ENCODE measurements at regions not wholly inside any gene's neighbourhood (a gene's known extent, or its start where the extent isn't known, plus 50 kb on each side); places are given as distances from the start of the nearest gene placed in this dataset.

GRCh38 chr11:113615773-113616172, 90.3 kb downstream of the TMPRSS5 start:
- no peak overlapping the region for H3K4me2 ChIP-seq (ENCODE audit: extremely low read depth, insufficient read depth, low read length)
- no peak overlapping the region for H3K9ac ChIP-seq (ENCODE audit: insufficient read depth, low read length)
- no peaks in the 10 kb centered on the region for H3K27me3 ChIP-seq (ENCODE audit: control insufficient read depth, insufficient read depth, low read length)
- H4K20me1 ChIP-seq (ENCODE audit: control insufficient read depth, extremely low read depth, insufficient read depth, low read length): no peaks in the 10 kb centered on the region
- no peaks in the 10 kb centered on the region for H3K9me3 ChIP-seq (ENCODE audit: control insufficient read depth, insufficient read depth, low read depth, low read length)
- H3K36me3 ChIP-seq (ENCODE audit: control insufficient read depth, insufficient read depth, low read length): no peaks in the 10 kb centered on the region
- no peaks in the 10 kb centered on the region for H3K4me1 ChIP-seq (ENCODE audit: control insufficient read depth, extremely low read depth, insufficient read depth, low read length)
- no peak overlapping the region for H3K27ac ChIP-seq (ENCODE audit: insufficient read depth, low read length)
- no peaks in the 10 kb centered on the region for H3K79me2 ChIP-seq (ENCODE audit: control insufficient read depth, insufficient read depth, low read length)
- peak in 1 of 2 donors; percentile 87 for DNase-seq (ENCODE audit: low read depth in 2 of 2)
- no peak overlapping the region for H2AFZ ChIP-seq (ENCODE audit: low read length)
- no peak overlapping the region for H3K4me3 ChIP-seq (replicated peaks in 1 of 4; ENCODE audit: control extremely low read depth in 1 of 4, insufficient read depth in 1 of 4, low read depth in 3 of 4, low read length in 4 of 4)
- TF ChIP-seq EZH2 (IDR thresholded peaks at IDR 0.05; ENCODE audit: low read length, missing control alignments) (no peak), CTCF (conservative IDR thresholded peaks at IDR 0.05 in 1 of 2, IDR thresholded peaks at IDR 0.05 in 1 of 2; ENCODE audit: low read depth in 1 of 2, low read length in 2 of 2) (no peak)

- H3K4me1 ChIP-seq (ENCODE audit: control insufficient read depth, extremely low read depth, insufficient read depth, low read length): no peaks in the 10 kb centered on the region
- no peaks in the 10 kb centered on the region for H3K79me2 ChIP-seq (ENCODE audit: control insufficient read depth, insufficient read depth, low read length)
- H3K36me3 ChIP-seq (ENCODE audit: control insufficient read depth, insufficient read depth, low read length): no peaks in the 10 kb centered on the region
- no peaks in the 10 kb centered on the region for H3K27me3 ChIP-seq (ENCODE audit: control insufficient read depth, insufficient read depth, low read length)
- H3K4me3 ChIP-seq (replicated peaks in 1 of 4; ENCODE audit: control extremely low read depth in 1 of 4, insufficient read depth in 1 of 4, low read depth in 3 of 4, low read length in 4 of 4): no peak overlapping the region
- H2AFZ ChIP-seq (ENCODE audit: low read length): no peak overlapping the region
- no peak overlapping the region for H3K27ac ChIP-seq (ENCODE audit: insufficient read depth, low read length)
- no peak for DNase-seq (ENCODE audit: low read depth in 2 of 2)
- no peak overlapping the region for H3K9ac ChIP-seq (ENCODE audit: insufficient read depth, low read length)
- H3K9me3 ChIP-seq (ENCODE audit: control insufficient read depth, insufficient read depth, low read depth, low read length): no peaks in the 10 kb centered on the region
- no peak overlapping the region for H3K4me2 ChIP-seq (ENCODE audit: extremely low read depth, insufficient read depth, low read length)
- no peaks in the 10 kb centered on the region for H4K20me1 ChIP-seq (ENCODE audit: control insufficient read depth, extremely low read depth, insufficient read depth, low read length)
- TF ChIP-seq EZH2 (IDR thresholded peaks at IDR 0.05; ENCODE audit: low read length, missing control alignments) (no peak), CTCF (conservative IDR thresholded peaks at IDR 0.05 in 1 of 2, IDR thresholded peaks at IDR 0.05 in 1 of 2; ENCODE audit: low read depth in 1 of 2, low read length in 2 of 2) (no peak)
Observed at GRCh38 chr11:113615098-113615497, 91.0 kb downstream of the TMPRSS5 start.

- TF ChIP-seq CTCF (conservative IDR thresholded peaks at IDR 0.05 in 1 of 2, IDR thresholded peaks at IDR 0.05 in 1 of 2; ENCODE audit: low read depth in 1 of 2, low read length in 2 of 2): no peak
- no peak for TF ChIP-seq EZH2 (IDR thresholded peaks at IDR 0.05; ENCODE audit: low read length, missing control alignments)
Observed at GRCh38 chr11:113614097-113614496, 92.0 kb downstream of the TMPRSS5 start.

More at GRCh38 chr11:113614097-113614496, 92.0 kb downstream of the TMPRSS5 start:
- H3K27ac ChIP-seq (ENCODE audit: insufficient read depth, low read length): no peak overlapping the region
- no peaks in the 10 kb centered on the region for H3K79me2 ChIP-seq (ENCODE audit: control insufficient read depth, insufficient read depth, low read length)
- no peaks in the 10 kb centered on the region for H4K20me1 ChIP-seq (ENCODE audit: control insufficient read depth, extremely low read depth, insufficient read depth, low read length)
- no peak overlapping the region for H3K4me3 ChIP-seq (replicated peaks in 1 of 4; ENCODE audit: control extremely low read depth in 1 of 4, insufficient read depth in 1 of 4, low read depth in 3 of 4, low read length in 4 of 4)
- no peak overlapping the region for H2AFZ ChIP-seq (ENCODE audit: low read length)
- H3K4me1 ChIP-seq (ENCODE audit: control insufficient read depth, extremely low read depth, insufficient read depth, low read length): no peaks in the 10 kb centered on the region
- no peak overlapping the region for H3K9ac ChIP-seq (ENCODE audit: insufficient read depth, low read length)
- H3K27me3 ChIP-seq (ENCODE audit: control insufficient read depth, insufficient read depth, low read length): no peaks in the 10 kb centered on the region
- H3K36me3 ChIP-seq (ENCODE audit: control insufficient read depth, insufficient read depth, low read length): no peaks in the 10 kb centered on the region
- no peaks in the 10 kb centered on the region for H3K9me3 ChIP-seq (ENCODE audit: control insufficient read depth, insufficient read depth, low read depth, low read length)
- DNase-seq (ENCODE audit: low read depth in 2 of 2): no peak
- H3K4me2 ChIP-seq (ENCODE audit: extremely low read depth, insufficient read depth, low read length): no peak overlapping the region

Measured in fibroblast of lung (primary cell).